ENCODE measurements at regions not wholly inside any gene's neighbourhood (a gene's known extent, or its start where the extent isn't known, plus 50 kb on each side); places are given as distances from the start of the nearest gene placed in this dataset.

GRCh38 chrX:69313617-69314290 lies 148.5 kb upstream of the PJA1 start:
- H3K36me3 ChIP-seq (ENCODE audit: control insufficient read depth, insufficient read depth, low read length): no peaks in the 10 kb centered on the region
- no peaks in the 10 kb centered on the region for H3K4me1 ChIP-seq (ENCODE audit: control insufficient read depth, insufficient read depth, low read length)
- no peaks in the 10 kb centered on the region for H3K9me3 ChIP-seq (ENCODE audit: control insufficient read depth, low read length)
- no peaks in the 10 kb centered on the region for H3K27me3 ChIP-seq (ENCODE audit: control insufficient read depth, insufficient read depth, low read length)
- no peak overlapping the region for H3K4me3 ChIP-seq (ENCODE audit: low read length)
- H3K9ac ChIP-seq (ENCODE audit: low read length): no peak overlapping the region

- Histone ChIP-seq H3K4me1 (ENCODE audit: control insufficient read depth, insufficient read depth, low read length) (no peaks in the 10 kb centered on the region), H3K4me3 (ENCODE audit: low read length) (no peak overlapping the region), H3K36me3 (ENCODE audit: control insufficient read depth, insufficient read depth, low read length) (no peaks in the 10 kb centered on the region), H3K9me3 (ENCODE audit: control insufficient read depth, low read length) (no peaks in the 10 kb centered on the region), H3K9ac (ENCODE audit: low read length) (no peak overlapping the region), H3K27me3 (ENCODE audit: control insufficient read depth, insufficient read depth, low read length) (no peaks in the 10 kb centered on the region)
Measured at GRCh38 chrX:69311936-69312670, 146.8 kb upstream of the PJA1 start.

DNA sequence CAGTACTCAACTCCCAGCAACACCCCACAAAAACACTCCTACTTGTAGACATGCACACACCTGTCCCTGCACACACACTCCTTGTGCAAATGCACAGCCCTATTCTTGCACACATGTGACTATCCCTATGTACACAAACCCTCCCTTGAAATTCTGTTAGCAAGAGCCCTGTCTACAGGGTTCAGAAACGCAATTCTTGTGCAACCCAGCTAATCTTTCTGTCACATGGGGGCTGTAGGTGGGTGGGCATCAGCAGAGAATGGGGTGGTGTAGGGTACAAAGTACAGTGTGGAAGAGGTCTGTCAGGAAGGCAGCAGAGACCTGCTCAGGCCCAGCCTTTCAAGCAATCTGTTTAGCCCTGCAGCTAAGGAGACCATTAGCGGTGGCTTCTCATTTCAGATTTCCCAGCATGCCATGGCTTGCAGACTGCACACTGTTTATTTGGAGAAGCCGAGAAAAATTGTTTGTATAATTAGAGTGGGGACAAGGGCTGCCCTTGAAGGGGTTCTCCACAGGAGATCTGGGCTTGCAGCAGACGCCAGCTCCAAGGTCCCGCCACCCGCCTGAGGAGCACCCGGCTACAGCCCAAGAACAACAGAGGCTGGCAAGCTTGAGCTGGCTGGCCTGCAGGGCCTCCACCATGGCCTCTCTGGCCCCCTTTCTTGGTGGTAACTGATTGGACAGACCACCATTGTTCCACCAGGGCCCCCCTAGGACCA lies 144.0 kb upstream of the PJA1 start:
- no peak overlapping the region for H3K9ac ChIP-seq (ENCODE audit: low read length)
- no peaks in the 10 kb centered on the region for H3K36me3 ChIP-seq (ENCODE audit: control insufficient read depth, insufficient read depth, low read length)
- H3K4me3 ChIP-seq (ENCODE audit: low read length): no peak overlapping the region
- no peaks in the 10 kb centered on the region for H3K4me1 ChIP-seq (ENCODE audit: control insufficient read depth, insufficient read depth, low read length)
- H3K9me3 ChIP-seq (ENCODE audit: control insufficient read depth, low read length): no peaks in the 10 kb centered on the region
- no peaks in the 10 kb centered on the region for H3K27me3 ChIP-seq (ENCODE audit: control insufficient read depth, insufficient read depth, low read length)

DNA sequence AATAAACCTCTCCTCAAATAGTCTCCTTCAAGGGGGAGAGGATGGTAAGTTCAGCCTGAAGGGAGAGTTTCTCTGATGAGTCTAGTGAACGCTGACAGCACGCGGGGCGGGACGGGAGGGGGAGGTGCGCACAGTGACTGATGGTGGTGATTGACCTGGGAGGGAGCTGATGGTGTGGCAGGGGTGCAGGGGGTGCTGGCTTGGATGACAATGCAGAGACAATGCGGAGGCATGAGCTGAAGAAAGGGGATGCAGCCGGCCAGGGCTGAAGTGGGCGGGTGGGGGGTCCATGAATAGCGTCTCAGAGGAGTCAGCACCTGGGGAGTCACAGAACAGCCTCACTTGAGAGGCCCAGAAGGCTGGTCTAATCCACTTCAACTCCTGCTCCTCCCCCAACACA lies 142.5 kb upstream of the PJA1 start:
- Histone ChIP-seq H3K27me3 (ENCODE audit: control insufficient read depth, insufficient read depth, low read length) (no peaks in the 10 kb centered on the region), H3K36me3 (ENCODE audit: control insufficient read depth, insufficient read depth, low read length) (no peaks in the 10 kb centered on the region), H3K9ac (ENCODE audit: low read length) (no peak overlapping the region), H3K4me1 (ENCODE audit: control insufficient read depth, insufficient read depth, low read length) (no peaks in the 10 kb centered on the region), H3K9me3 (ENCODE audit: control insufficient read depth, low read length) (no peaks in the 10 kb centered on the region), H3K4me3 (ENCODE audit: low read length) (no peak overlapping the region)

- Histone ChIP-seq H3K4me1 (ENCODE audit: control insufficient read depth, insufficient read depth, low read length) (no peaks in the 10 kb centered on the region), H3K27me3 (ENCODE audit: control insufficient read depth, insufficient read depth, low read length) (no peaks in the 10 kb centered on the region), H3K36me3 (ENCODE audit: control insufficient read depth, insufficient read depth, low read length) (no peaks in the 10 kb centered on the region), H3K4me3 (ENCODE audit: low read length) (no peak overlapping the region), H3K9ac (ENCODE audit: low read length) (no peak overlapping the region), H3K9me3 (ENCODE audit: control insufficient read depth, low read length) (no peaks in the 10 kb centered on the region)
Measured at GRCh38 chrX:69307029-69307428, 141.8 kb upstream of the PJA1 start.

- no peaks in the 10 kb centered on the region for H3K27me3 ChIP-seq (ENCODE audit: control insufficient read depth, insufficient read depth, low read length)
- H3K9me3 ChIP-seq (ENCODE audit: control insufficient read depth, low read length): no peaks in the 10 kb centered on the region
- H3K4me3 ChIP-seq (ENCODE audit: low read length): no peak overlapping the region
- H3K36me3 ChIP-seq (ENCODE audit: control insufficient read depth, insufficient read depth, low read length): no peaks in the 10 kb centered on the region
- no peaks in the 10 kb centered on the region for H3K4me1 ChIP-seq (ENCODE audit: control insufficient read depth, insufficient read depth, low read length)
- no peak overlapping the region for H3K9ac ChIP-seq (ENCODE audit: low read length)
Measured at GRCh38 chrX:69306063-69306404, 140.8 kb upstream of the PJA1 start.

GRCh38 chrX:69305333-69306062 lies 140.2 kb upstream of the PJA1 start:
- Histone ChIP-seq H3K4me3 (ENCODE audit: low read length) (no peak overlapping the region), H3K9ac (ENCODE audit: low read length) (no peak overlapping the region), H3K27me3 (ENCODE audit: control insufficient read depth, insufficient read depth, low read length) (no peaks in the 10 kb centered on the region), H3K36me3 (ENCODE audit: control insufficient read depth, insufficient read depth, low read length) (no peaks in the 10 kb centered on the region), H3K4me1 (ENCODE audit: control insufficient read depth, insufficient read depth, low read length) (no peaks in the 10 kb centered on the region), H3K9me3 (ENCODE audit: control insufficient read depth, low read length) (no peaks in the 10 kb centered on the region)

DNA sequence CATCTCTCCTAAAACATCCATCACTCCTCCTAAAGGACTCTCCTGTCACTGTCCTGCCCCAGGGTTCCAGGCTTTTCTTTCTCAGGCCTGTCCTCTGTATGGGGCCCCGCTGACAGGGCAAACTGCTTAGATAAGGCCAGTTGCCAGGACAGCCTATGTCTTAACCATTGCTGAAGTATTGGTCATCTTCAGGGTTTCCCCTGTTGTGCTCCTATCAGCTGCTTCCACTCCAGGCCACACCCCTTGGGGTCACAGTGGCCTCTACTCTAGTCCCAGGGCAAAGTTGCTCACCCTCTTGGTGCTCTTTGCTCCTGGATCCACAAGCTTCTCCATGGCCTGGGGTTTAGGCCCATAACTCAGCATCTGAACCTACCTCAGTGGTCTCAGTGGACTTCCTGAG lies 138.0 kb upstream of the PJA1 start:
- Histone ChIP-seq H3K4me1 (ENCODE audit: control insufficient read depth, insufficient read depth, low read length) (no peaks in the 10 kb centered on the region), H3K9ac (ENCODE audit: low read length) (no peak overlapping the region), H3K9me3 (ENCODE audit: control insufficient read depth, low read length) (no peaks in the 10 kb centered on the region), H3K36me3 (ENCODE audit: control insufficient read depth, insufficient read depth, low read length) (no peaks in the 10 kb centered on the region), H3K4me3 (ENCODE audit: low read length) (no peak overlapping the region), H3K27me3 (ENCODE audit: control insufficient read depth, insufficient read depth, low read length) (no peaks in the 10 kb centered on the region)

GRCh38 chrX:69299951-69300714 lies 134.9 kb upstream of the PJA1 start:
- Histone ChIP-seq H3K4me3 (ENCODE audit: low read length) (no peak overlapping the region), H3K36me3 (ENCODE audit: control insufficient read depth, insufficient read depth, low read length) (no peaks in the 10 kb centered on the region), H3K9ac (ENCODE audit: low read length) (no peak overlapping the region), H3K27me3 (ENCODE audit: control insufficient read depth, insufficient read depth, low read length) (no peaks in the 10 kb centered on the region), H3K9me3 (ENCODE audit: control insufficient read depth, low read length) (no peaks in the 10 kb centered on the region), H3K4me1 (ENCODE audit: control insufficient read depth, insufficient read depth, low read length) (no peaks in the 10 kb centered on the region)

DNA sequence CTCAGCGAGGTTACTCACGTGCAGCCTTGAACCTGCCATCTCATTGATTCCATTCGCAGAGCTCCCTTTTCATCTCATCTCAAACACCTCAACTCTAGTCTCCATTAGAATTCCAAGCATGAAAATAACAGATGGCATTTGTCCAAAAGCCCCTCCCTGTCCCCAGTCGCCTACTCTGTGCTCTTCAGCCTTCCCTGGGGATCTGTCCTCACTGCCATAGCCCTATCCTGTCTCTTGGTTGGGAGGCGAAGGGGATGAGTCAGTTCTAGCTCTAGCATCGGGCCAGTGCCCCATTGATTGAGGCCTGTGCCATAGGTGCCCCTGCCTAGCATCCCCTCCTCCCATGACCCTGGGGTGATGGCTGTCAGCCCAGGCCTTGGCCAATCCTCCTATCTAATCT lies 134.0 kb upstream of the PJA1 start:
- Histone ChIP-seq H3K36me3 (ENCODE audit: control insufficient read depth, insufficient read depth, low read length) (no peaks in the 10 kb centered on the region), H3K4me1 (ENCODE audit: control insufficient read depth, insufficient read depth, low read length) (no peaks in the 10 kb centered on the region), H3K9me3 (ENCODE audit: control insufficient read depth, low read length) (no peaks in the 10 kb centered on the region), H3K4me3 (ENCODE audit: low read length) (no peak overlapping the region), H3K27me3 (ENCODE audit: control insufficient read depth, insufficient read depth, low read length) (no peaks in the 10 kb centered on the region), H3K9ac (ENCODE audit: low read length) (no peak overlapping the region)

DNA sequence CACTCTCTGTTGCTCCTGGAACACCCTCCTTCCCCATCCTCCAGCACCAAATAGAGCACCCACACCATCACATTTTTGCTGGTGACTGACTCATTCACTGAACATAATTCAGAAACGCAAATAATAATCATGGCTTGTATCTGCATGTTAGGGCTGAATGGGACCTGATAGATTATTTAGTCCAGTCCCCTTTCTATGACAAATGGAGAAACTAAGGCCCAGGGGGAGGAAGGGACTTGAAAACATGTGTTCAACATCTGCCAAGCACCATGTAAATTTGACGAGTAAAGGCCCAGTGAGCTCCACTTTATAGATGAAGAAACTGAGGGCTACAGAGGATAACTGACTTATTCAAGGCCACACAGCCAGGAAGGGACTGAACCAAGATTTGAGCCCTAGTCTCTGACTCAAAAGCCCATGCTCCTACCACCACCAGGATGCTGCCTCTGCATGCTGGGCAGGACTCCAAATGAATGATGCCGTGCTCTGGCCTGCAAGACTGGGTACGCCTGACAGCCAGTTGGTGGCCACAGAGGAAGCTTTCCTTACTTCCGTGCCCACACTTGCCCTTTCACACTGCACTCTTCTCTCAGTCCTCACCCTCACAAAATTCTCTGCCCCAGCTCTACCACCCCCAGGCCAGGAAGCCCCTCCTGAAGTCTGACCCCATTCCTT lies 133.3 kb upstream of the PJA1 start:
- H3K4me1 ChIP-seq (ENCODE audit: control insufficient read depth, insufficient read depth, low read length): no peaks in the 10 kb centered on the region
- no peak overlapping the region for H3K9ac ChIP-seq (ENCODE audit: low read length)
- H3K4me3 ChIP-seq (ENCODE audit: low read length): no peak overlapping the region
- H3K36me3 ChIP-seq (ENCODE audit: control insufficient read depth, insufficient read depth, low read length): no peaks in the 10 kb centered on the region
- H3K27me3 ChIP-seq (ENCODE audit: control insufficient read depth, insufficient read depth, low read length): no peaks in the 10 kb centered on the region
- no peaks in the 10 kb centered on the region for H3K9me3 ChIP-seq (ENCODE audit: control insufficient read depth, low read length)
